Vagina (tissue), 2 donors: ENCODE measurements at regions not wholly inside any gene's neighbourhood (a gene's known extent, or its start where the extent isn't known, plus 50 kb on each side); places are given as distances from the start of the nearest gene placed in this dataset.

Experiments used
- DNase-seq, 2 donors: peaks; one replicate each; pipeline ENCODE4 v3.0.0-alpha.2; 2017; ENCODE audit errors: extremely low spot score in 2 of 2
- H3K27ac ChIP-seq: fragments of 200-600 bp; sonication (generic); one replicate; pipeline ENCODE4 v1.5.1; 2019
- H3K27me3 ChIP-seq: fragments of 200-600 bp; sonication (generic); one replicate; pipeline ENCODE4 v1.5.1; 2019
- H3K36me3 ChIP-seq, 2 donors: fragments of 200-600 bp; sonication (generic); one replicate each; pipeline ENCODE4 v1.5.1; 2017 to 2019
- H3K4me1 ChIP-seq: fragments of 200-600 bp; sonication (generic); one replicate; pipeline ENCODE4 v1.5.1; 2019
- H3K4me3 ChIP-seq, 2 donors: fragments of 200-600 bp; sonication (generic); 1 replicate in 1 of 2; 2 replicates in 1 of 2; pipeline ENCODE4 v1.5.1; 2016 to 2019
- H3K9me3 ChIP-seq: fragments of 200-600 bp; sonication (generic); one replicate; pipeline ENCODE4 v1.5.1; 2019
- POLR2A ChIP-seq, 2 donors: fragments of 450-650 bp; IDR thresholded peaks; one replicate each; pipeline ENCODE4 v1.6.1; 2017; ENCODE audit warnings: antibody characterized with exemption in 2 of 2, mild to moderate bottlenecking in 2 of 2, moderate library complexity in 2 of 2
- POLR2AphosphoS5 ChIP-seq, 2 donors: sonication (generic); formaldehyde crosslinking; IDR thresholded peaks; one replicate each; pipeline ENCODE4 v1.9.0; 2017; ENCODE audit warnings: antibody characterized with exemption in 2 of 2, mild to moderate bottlenecking in 2 of 2, low read depth in 1 of 2; ENCODE audit not compliant: insufficient read depth in 1 of 2
- intact Hi-C: fragments of 100-400 bp; cut with DNase I; formaldehyde crosslinking; loops from one replicate; pipeline ENCODE4 v1.15.1; 2023
- TF ChIP-seq, protein P1 (sequence below), 3 experiments: fragments of 450-650 bp in 2 of 3; fragments of 200-600 bp in 1 of 3; sonication (generic) in 1 of 3; IDR thresholded peaks; one replicate each; pipeline ENCODE4 v1.5.1; 2017 to 2019; ENCODE audit warnings: antibody characterized with exemption in 3 of 3, mild to moderate bottlenecking in 2 of 3, moderate library complexity in 2 of 3

DNA sequence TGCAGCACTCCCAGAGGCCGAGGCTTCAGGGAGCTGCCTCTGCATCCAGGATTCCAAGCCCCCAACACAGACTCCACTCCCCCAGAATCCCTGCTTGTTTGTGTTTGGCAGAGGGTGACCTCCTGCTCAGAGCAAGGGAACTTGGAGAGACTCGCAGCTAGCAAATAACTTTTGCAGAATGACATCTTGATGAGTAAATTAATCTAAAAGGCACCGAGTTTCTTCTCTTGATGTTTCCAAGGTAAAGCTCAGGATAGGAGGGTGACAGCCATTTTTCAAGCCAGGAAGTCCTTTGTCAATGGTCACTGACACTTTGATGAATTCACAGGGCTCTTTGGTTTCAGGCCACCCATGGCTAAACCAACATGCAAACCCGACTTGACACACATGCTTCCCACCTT is 523.0 kb downstream of the NTRK3 start:
- no peaks in the 10 kb centered on the region for H3K9me3 ChIP-seq
- no peak overlapping the region for H3K4me3 ChIP-seq
- intact Hi-C loops, result no loop called here
- no peaks in the 10 kb centered on the region for H3K27me3 ChIP-seq
- DNase-seq, result no peak
- no peaks in the 10 kb centered on the region for H3K4me1 ChIP-seq
- no peaks in the 10 kb centered on the region for H3K36me3 ChIP-seq
- TF ChIP-seq, protein P1, sequence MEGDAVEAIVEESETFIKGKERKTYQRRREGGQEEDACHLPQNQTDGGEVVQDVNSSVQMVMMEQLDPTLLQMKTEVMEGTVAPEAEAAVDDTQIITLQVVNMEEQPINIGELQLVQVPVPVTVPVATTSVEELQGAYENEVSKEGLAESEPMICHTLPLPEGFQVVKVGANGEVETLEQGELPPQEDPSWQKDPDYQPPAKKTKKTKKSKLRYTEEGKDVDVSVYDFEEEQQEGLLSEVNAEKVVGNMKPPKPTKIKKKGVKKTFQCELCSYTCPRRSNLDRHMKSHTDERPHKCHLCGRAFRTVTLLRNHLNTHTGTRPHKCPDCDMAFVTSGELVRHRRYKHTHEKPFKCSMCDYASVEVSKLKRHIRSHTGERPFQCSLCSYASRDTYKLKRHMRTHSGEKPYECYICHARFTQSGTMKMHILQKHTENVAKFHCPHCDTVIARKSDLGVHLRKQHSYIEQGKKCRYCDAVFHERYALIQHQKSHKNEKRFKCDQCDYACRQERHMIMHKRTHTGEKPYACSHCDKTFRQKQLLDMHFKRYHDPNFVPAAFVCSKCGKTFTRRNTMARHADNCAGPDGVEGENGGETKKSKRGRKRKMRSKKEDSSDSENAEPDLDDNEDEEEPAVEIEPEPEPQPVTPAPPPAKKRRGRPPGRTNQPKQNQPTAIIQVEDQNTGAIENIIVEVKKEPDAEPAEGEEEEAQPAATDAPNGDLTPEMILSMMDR (IDR thresholded peaks at IDR 0.05), result no peak
- TF ChIP-seq POLR2AphosphoS5 (IDR thresholded peaks at IDR 0.05; ENCODE audit: insufficient read depth in 1 of 2, low read depth in 1 of 2), result no peak
- TF ChIP-seq POLR2A (IDR thresholded peaks at IDR 0.05), result no peak
- H3K27ac ChIP-seq, result no peak overlapping the region

DNA sequence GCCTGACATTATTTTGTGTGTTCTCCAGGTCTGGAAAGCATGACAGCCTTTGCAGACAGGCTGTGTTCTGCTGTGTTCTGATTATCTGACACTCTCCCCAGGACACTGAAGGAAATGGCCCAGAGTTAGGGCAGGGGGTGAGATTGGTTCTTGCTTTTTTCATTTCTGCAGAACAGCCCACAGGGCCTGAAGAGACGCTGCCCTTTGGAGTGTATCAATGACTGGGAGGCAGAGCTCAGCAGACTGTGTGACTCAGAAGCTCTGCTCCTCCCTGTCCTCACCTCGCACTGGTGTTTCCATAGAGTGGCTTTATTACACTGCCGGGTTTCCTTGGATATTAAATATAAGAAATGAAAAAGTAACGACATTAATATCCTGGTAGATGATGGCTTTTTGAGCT is 523.6 kb downstream of the NTRK3 start:
- TF ChIP-seq POLR2AphosphoS5 (IDR thresholded peaks at IDR 0.05; ENCODE audit: insufficient read depth in 1 of 2, low read depth in 1 of 2), result no peak
- TF ChIP-seq POLR2A (IDR thresholded peaks at IDR 0.05), result no peak
- TF ChIP-seq, protein P1 (IDR thresholded peaks at IDR 0.05), result no peak
- H3K9me3 ChIP-seq, result no peaks in the 10 kb centered on the region
- DNase-seq, result no peak
- H3K27ac ChIP-seq, result no peak overlapping the region
- no peaks in the 10 kb centered on the region for H3K4me1 ChIP-seq
- intact Hi-C loops, result no loop called here
- H3K4me3 ChIP-seq, result no peak overlapping the region
- no peaks in the 10 kb centered on the region for H3K27me3 ChIP-seq
- no peaks in the 10 kb centered on the region for H3K36me3 ChIP-seq

DNA sequence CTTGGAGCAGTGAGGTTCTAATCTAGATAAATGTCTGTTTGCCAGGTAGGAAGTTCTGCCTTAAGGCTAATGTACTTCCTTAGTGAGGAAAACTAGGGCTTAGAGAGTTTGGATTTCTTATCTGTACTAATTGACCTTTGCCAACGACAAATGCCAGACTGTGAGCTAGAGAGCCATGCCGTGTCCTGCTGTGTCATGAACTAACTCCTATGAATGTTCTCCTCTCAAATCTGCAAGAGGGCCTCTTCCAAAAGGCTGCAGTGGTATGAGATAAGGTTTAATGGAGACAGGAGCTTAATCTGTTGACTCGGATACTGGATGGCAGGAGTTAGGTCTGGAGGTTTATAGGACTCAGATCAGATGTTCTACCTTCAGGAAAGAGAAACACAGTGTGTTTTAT is 524.9 kb downstream of the NTRK3 start:
- Histone ChIP-seq H3K27me3 (no peaks in the 10 kb centered on the region), H3K36me3 (no peaks in the 10 kb centered on the region), H3K4me1 (no peaks in the 10 kb centered on the region), H3K4me3 (no peak overlapping the region), H3K27ac (no peak overlapping the region), H3K9me3 (no peaks in the 10 kb centered on the region)
- TF ChIP-seq POLR2AphosphoS5 (IDR thresholded peaks at IDR 0.05; ENCODE audit: insufficient read depth in 1 of 2, low read depth in 1 of 2) (no peak), POLR2A (IDR thresholded peaks at IDR 0.05) (no peak)
- TF ChIP-seq, protein P1 (IDR thresholded peaks at IDR 0.05), result no peak
- no peak for DNase-seq
- intact Hi-C loops, result no loop called here

DNA sequence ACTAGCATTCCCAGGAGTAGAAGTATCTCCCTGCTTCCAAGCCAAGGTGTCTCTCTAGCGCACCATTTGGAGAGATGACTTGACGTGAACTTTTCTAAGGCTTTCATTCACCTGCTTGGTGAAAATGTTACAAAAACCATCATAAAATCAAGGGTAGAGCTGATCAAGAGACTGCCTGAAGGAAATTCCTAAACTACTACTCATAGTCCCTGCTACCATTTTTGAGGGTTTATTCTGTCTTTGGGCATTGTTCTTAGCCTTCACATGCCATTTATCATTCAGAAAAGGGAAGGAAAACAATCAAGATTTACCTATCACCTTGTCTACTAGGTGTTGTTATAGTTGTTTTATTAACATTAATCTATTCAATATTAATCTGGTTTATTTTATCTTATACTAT is 525.8 kb downstream of the NTRK3 start:
- H3K4me3 ChIP-seq, result no peak overlapping the region
- H3K4me1 ChIP-seq, result no peaks in the 10 kb centered on the region
- intact Hi-C loops, result no loop called here
- H3K27me3 ChIP-seq, result no peaks in the 10 kb centered on the region
- no peak for DNase-seq
- no peak overlapping the region for H3K27ac ChIP-seq
- TF ChIP-seq POLR2A (IDR thresholded peaks at IDR 0.05) (no peak), POLR2AphosphoS5 (IDR thresholded peaks at IDR 0.05; ENCODE audit: insufficient read depth in 1 of 2, low read depth in 1 of 2) (no peak)
- TF ChIP-seq, protein P1 (IDR thresholded peaks at IDR 0.05), result no peak
- no peaks in the 10 kb centered on the region for H3K36me3 ChIP-seq
- H3K9me3 ChIP-seq, result no peaks in the 10 kb centered on the region

DNA sequence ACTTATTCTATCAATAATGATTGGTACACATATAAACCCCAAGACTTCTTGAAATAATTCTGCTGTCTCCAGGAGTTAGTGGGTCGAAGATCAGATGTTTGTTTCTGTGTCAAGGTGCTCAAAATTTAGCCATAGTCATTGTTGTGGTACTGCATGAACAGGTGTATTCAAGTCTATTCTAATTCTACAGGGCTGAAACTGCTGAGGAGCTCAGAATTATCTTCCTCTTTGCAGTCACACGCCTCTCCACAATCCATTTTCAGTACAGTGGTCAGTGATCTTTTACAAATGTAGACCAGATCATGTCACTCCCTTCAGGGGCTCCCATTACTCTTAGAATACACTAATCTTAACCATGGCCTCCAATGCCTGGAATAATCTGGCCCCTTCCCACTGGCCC is 527.5 kb downstream of the NTRK3 start:
- no peaks in the 10 kb centered on the region for H3K36me3 ChIP-seq
- TF ChIP-seq POLR2AphosphoS5 (IDR thresholded peaks at IDR 0.05; ENCODE audit: insufficient read depth in 1 of 2, low read depth in 1 of 2) (no peak), POLR2A (IDR thresholded peaks at IDR 0.05) (no peak)
- TF ChIP-seq, protein P1 (IDR thresholded peaks at IDR 0.05), result no peak
- no peak for DNase-seq
- intact Hi-C loops, result no loop called here
- no peaks in the 10 kb centered on the region for H3K9me3 ChIP-seq
- no peaks in the 10 kb centered on the region for H3K27me3 ChIP-seq
- no peak overlapping the region for H3K4me3 ChIP-seq
- H3K4me1 ChIP-seq, result no peaks in the 10 kb centered on the region
- H3K27ac ChIP-seq, result no peak overlapping the region
